ENCODE measurements at regions not wholly inside any gene's neighbourhood (a gene's known extent, or its start where the extent isn't known, plus 50 kb on each side); places are given as distances from the start of the nearest gene placed in this dataset.

DNA sequence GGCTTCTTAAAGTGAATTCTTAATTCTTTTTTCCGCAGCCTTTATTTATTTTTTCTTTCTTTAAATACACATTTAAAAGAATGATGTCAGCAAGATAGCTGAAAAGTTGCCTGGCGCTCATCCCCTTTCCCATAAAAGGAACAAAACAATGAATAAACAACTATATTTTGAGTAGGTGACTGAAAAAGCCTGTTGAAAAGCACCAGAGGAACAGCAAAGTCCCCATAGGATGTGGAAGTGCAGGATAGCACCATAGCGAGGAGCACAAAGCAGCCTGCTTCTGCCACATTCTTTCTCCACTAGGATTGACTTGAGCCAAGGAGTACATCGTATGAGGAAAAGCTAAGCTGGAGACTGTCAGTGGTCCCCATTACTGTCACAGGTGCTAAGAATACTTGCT is 754.9 kb downstream of the SQOR start:
- H3F3A ChIP-seq (ENCODE audit: control insufficient read depth, insufficient read depth): no peaks in the 10 kb centered on the region
- no peaks in the 10 kb centered on the region for H3K27me3 ChIP-seq (ENCODE audit: control insufficient read depth, low read length)
- no peak overlapping the region for H3K4me2 ChIP-seq (ENCODE audit: low read length)
- no peak for TF ChIP-seq EZH2phosphoT487 (IDR thresholded peaks at IDR 0.05; ENCODE audit: borderline replicate concordance, low read length)
- TF ChIP-seq CTCF (IDR thresholded peaks at IDR 0.05; ENCODE audit: low read depth, low read length, poor library complexity, severe bottlenecking): no peak
- no peaks in the 10 kb centered on the region for H3K9me2 ChIP-seq (replicated peaks; ENCODE audit: control insufficient read depth, low read length)
- H3K9me3 ChIP-seq (ENCODE audit: control insufficient read depth, insufficient read depth, low read length): 0 out of 2 replicates have a peak, but pooled peaks cover 3% of the 10 kb centered on the region
- no peaks in the 10 kb centered on the region for H3K4me1 ChIP-seq (ENCODE audit: control insufficient read depth, low read length)
- H3K27ac ChIP-seq (ENCODE audit: low read depth, low read length): no peak overlapping the region
- H4K20me1 ChIP-seq (ENCODE audit: control insufficient read depth, insufficient read depth, low read depth, low read length): no peaks in the 10 kb centered on the region
- no peaks in the 10 kb centered on the region for H3K79me2 ChIP-seq (ENCODE audit: control insufficient read depth, low read length)
- no peaks in the 10 kb centered on the region for H3K36me3 ChIP-seq (ENCODE audit: control insufficient read depth, low read length)
- H3K4me3 ChIP-seq (ENCODE audit: low read length): no peak overlapping the region

DNA sequence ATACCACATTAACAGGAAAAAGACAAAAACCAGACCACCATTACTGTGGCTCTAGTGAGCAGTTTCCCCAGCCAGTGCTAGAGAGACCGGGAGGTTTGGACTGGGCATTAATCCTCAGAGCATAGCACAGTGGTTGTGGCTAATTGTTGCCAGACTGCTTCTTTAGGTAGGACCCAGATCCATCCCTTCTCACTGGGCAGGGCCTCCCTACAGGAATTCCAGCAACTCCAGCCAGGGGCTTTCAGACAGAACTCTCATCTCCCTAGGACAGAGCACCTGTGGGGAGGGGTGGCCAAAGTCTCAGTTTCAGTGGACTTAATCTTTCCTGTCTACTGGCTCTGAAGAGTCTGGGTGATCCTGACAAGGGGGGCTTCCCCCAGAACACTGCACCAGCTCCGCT is 759.6 kb downstream of the SQOR start:
- Histone ChIP-seq H3F3A (ENCODE audit: control insufficient read depth, insufficient read depth) (no peaks in the 10 kb centered on the region), H4K20me1 (ENCODE audit: control insufficient read depth, insufficient read depth, low read depth, low read length) (no peaks in the 10 kb centered on the region), H3K36me3 (ENCODE audit: control insufficient read depth, low read length) (no peaks in the 10 kb centered on the region), H3K4me1 (ENCODE audit: control insufficient read depth, low read length) (no peaks in the 10 kb centered on the region), H3K4me3 (ENCODE audit: low read length) (no peak overlapping the region), H3K9me3 (ENCODE audit: control insufficient read depth, insufficient read depth, low read length) (no peaks in the 10 kb centered on the region), H3K79me2 (ENCODE audit: control insufficient read depth, low read length) (no peaks in the 10 kb centered on the region), H3K27ac (ENCODE audit: low read depth, low read length) (no peak overlapping the region), H3K9me2 (replicated peaks; ENCODE audit: control insufficient read depth, low read length) (no peaks in the 10 kb centered on the region), H3K27me3 (ENCODE audit: control insufficient read depth, low read length) (no peaks in the 10 kb centered on the region), H3K4me2 (ENCODE audit: low read length) (no peak overlapping the region)
- TF ChIP-seq EZH2phosphoT487 (IDR thresholded peaks at IDR 0.05; ENCODE audit: borderline replicate concordance, low read length) (no peak), CTCF (IDR thresholded peaks at IDR 0.05; ENCODE audit: low read depth, low read length, poor library complexity, severe bottlenecking) (no peak)

GRCh38 chr15:46408312-46408711 is 773.5 kb downstream of the SQOR start:
- H4K20me1 ChIP-seq (ENCODE audit: control insufficient read depth, insufficient read depth, low read depth, low read length): no peaks in the 10 kb centered on the region
- TF ChIP-seq CTCF (IDR thresholded peaks at IDR 0.05; ENCODE audit: low read depth, low read length, poor library complexity, severe bottlenecking) (no peak), EZH2phosphoT487 (IDR thresholded peaks at IDR 0.05; ENCODE audit: borderline replicate concordance, low read length) (no peak)
- no peaks in the 10 kb centered on the region for H3K36me3 ChIP-seq (ENCODE audit: control insufficient read depth, low read length)
- H3K4me2 ChIP-seq (ENCODE audit: low read length): no peak overlapping the region
- no peaks in the 10 kb centered on the region for H3K79me2 ChIP-seq (ENCODE audit: control insufficient read depth, low read length)
- H3K4me1 ChIP-seq (ENCODE audit: control insufficient read depth, low read length): no peaks in the 10 kb centered on the region
- H3K27ac ChIP-seq (ENCODE audit: low read depth, low read length): no peak overlapping the region
- H3K4me3 ChIP-seq (ENCODE audit: low read length): no peak overlapping the region
- H3K9me3 ChIP-seq (ENCODE audit: control insufficient read depth, insufficient read depth, low read length): no peaks in the 10 kb centered on the region
- H3K27me3 ChIP-seq (ENCODE audit: control insufficient read depth, low read length): no peaks in the 10 kb centered on the region
- no peaks in the 10 kb centered on the region for H3K9me2 ChIP-seq (replicated peaks; ENCODE audit: control insufficient read depth, low read length)
- H3F3A ChIP-seq (ENCODE audit: control insufficient read depth, insufficient read depth): no peaks in the 10 kb centered on the region
